ENCODE measurements at regions not wholly inside any gene's neighbourhood (a gene's known extent, or its start where the extent isn't known, plus 50 kb on each side); places are given as distances from the start of the nearest gene placed in this dataset.

DNA sequence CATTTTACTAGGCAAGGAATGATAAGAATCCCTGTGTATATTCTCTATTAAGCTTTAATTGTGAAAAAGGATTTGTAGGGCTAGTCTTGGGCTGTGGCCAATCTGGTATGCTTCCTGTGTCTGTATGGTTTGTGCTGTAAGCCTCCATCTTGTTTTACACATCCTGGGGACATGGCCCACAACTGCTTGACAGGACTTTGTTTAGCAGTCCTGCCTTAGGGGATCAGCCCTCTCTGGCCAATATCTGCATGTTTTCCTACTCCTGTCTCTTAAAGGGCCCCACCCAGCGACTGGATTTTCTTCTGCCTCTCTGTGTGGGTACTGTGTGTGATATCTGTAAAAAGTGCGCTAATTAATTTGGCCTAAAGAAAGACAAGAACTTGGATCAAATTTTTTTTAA is 813.2 kb downstream of the PLA2G4A start:
- TF ChIP-seq, protein P1, sequence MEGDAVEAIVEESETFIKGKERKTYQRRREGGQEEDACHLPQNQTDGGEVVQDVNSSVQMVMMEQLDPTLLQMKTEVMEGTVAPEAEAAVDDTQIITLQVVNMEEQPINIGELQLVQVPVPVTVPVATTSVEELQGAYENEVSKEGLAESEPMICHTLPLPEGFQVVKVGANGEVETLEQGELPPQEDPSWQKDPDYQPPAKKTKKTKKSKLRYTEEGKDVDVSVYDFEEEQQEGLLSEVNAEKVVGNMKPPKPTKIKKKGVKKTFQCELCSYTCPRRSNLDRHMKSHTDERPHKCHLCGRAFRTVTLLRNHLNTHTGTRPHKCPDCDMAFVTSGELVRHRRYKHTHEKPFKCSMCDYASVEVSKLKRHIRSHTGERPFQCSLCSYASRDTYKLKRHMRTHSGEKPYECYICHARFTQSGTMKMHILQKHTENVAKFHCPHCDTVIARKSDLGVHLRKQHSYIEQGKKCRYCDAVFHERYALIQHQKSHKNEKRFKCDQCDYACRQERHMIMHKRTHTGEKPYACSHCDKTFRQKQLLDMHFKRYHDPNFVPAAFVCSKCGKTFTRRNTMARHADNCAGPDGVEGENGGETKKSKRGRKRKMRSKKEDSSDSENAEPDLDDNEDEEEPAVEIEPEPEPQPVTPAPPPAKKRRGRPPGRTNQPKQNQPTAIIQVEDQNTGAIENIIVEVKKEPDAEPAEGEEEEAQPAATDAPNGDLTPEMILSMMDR (IDR thresholded peaks at IDR 0.05; ENCODE audit: low read depth, low read length) = no peak

DNA sequence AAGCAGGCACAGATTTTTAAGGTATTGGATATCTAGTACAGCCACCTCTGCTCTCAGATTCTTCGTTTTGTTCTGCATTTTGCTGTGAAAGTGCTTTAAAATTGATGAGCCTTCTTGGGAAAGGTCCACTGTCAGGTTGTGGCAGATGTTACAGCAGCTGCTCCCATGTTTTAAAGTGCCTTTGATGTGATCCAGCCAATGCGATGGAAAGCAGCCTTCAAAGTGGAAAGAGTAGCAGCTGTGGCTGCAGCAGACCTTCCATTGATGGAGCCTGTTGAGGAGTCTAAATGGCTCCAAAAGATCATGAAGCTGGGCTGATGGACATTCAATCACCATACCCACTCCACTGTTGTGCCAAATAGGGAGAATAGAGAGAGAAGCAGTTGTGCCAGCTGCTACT is 816.9 kb downstream of the PLA2G4A start:
- no peak for DNase-seq (ENCODE audit: extremely low read depth, low read depth)
- TF ChIP-seq, protein P1 (IDR thresholded peaks at IDR 0.05; ENCODE audit: low read depth, low read length) = no peak

More for the DNA sequence above, 813.2 kb downstream of the PLA2G4A start:
- no peak for DNase-seq (ENCODE audit: extremely low read depth, low read depth)

DNA sequence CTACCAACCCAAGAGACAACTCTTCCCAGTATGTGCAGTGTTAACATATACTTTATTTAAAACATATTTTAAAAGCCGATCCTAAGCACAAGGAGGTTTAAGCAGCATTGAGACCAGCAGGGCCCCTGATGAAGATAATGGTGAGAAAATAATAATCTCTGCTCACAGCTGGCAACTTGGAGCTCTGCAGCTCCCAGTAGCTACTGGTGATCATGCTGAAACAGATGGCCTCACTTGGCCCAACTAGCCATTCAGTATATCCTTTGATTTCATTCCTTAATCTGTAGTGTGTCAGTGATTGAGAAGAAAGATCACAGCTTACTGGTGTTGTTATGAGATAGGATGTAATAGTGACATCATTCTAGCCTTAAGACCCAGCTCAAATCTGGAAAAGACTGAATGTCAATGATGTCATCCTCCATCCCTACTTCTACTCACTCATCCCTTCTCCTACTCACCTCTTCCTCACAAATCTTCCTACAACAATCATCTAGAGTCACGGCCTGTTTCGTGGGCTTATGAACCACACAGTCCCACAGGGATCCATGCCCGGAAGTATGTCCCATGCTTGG is 817.9 kb downstream of the PLA2G4A start:
- TF ChIP-seq, protein P1 (IDR thresholded peaks at IDR 0.05; ENCODE audit: low read depth, low read length) = no peak
- DNase-seq (ENCODE audit: extremely low read depth, low read depth) = no peak

DNA sequence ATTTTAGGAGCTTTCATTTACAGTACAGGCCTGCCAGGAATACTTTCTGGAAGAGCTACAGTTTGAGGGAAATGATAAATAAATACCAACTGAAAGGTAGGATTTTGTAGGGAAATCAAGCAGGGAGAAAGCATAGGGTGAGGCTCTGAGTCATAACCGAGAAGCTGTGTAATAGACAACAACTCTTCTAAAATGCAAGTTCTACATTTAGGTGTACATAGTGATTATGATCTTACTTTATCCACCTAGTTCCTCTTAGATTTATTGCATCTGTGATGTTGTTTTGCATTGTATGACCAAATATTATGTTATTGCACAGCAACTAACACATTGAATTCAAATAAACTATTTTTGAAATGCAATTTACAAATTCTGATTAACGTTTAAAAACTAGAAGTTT is 819.3 kb downstream of the PLA2G4A start:
- TF ChIP-seq, protein P1 (IDR thresholded peaks at IDR 0.05; ENCODE audit: low read depth, low read length) = no peak
- no peak for DNase-seq (ENCODE audit: extremely low read depth, low read depth)

DNA sequence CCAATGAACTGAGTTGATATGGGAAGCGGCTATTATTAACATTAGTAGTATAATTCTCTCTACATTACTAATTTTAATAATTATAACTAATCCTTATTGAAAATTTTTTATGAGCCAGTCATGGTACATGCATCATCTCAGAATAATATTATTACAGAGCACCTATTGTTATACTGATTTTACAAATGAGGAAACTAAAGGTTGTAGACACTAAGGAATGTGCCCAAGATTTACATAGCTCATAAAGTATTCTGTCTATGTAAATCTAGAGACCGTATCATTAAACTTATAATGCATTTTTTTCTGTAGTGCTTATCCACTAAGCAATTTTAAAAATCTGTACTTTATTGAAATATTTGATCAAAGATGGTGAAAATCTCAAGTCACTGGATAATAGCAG is 825.9 kb downstream of the PLA2G4A start:
- DNase-seq (ENCODE audit: extremely low read depth, low read depth) = no peak
- TF ChIP-seq, protein P1 (IDR thresholded peaks at IDR 0.05; ENCODE audit: low read depth, low read length) = no peak

DNA sequence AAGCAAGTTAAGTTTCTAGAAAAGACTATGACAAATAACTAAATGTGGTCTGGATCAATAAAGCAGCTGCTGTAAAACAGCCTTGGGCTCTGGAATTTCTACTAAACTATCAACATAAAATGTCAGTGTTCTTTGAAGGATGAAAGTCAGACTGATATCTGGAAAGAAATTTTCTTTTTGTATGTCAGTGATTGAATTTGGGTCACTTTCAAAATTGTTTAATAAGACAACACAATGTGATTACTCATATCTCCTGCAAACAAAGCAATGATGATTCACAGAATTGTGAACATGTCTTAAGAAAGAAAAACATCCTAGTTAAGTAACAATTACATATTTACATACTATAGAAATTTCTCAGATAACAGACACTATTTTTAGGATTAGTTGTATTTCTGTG is 826.4 kb downstream of the PLA2G4A start:
- DNase-seq (ENCODE audit: extremely low read depth, low read depth) = no peak
- TF ChIP-seq, protein P1 (IDR thresholded peaks at IDR 0.05; ENCODE audit: low read depth, low read length) = no peak

DNA sequence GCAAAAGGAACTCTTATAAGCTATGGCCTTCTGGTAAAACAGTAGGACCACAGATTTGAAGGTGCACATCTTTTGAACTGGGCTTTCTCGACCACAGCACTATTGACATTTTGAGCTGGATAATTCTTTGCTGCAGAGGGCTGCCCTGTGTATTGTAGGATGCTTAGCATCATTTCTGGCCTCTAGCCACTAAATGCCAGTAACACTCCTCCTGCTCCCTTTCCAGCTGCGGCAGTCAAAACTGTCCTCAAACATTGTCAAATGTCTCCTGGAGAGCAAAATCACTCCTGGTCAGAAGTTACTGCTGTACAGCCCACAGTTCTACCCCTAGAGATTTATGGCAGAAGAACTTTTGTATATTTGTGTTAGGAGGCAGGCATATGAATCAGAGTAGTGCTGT is 836.7 kb downstream of the PLA2G4A start:
- DNase-seq (ENCODE audit: extremely low read depth, low read depth) = no peak
- TF ChIP-seq, protein P1 (IDR thresholded peaks at IDR 0.05; ENCODE audit: low read depth, low read length) = no peak
